G401 (cell line): ENCODE measurements at regions not wholly inside any gene's neighbourhood (a gene's known extent, or its start where the extent isn't known, plus 50 kb on each side); places are given as distances from the start of the nearest gene placed in this dataset.

Experiments
- DNase-seq: peaks from one replicate; pipeline ENCODE4 v3.0.0-alpha.2; 2015; ENCODE audit warnings: low spot score
- in situ Hi-C: cut with HindIII; loops from 2 replicates; pipeline ENCODE4 v1.10.0; 2016; ENCODE audit warnings: low sequenced_read_pairs, mixed read lengths

DNA sequence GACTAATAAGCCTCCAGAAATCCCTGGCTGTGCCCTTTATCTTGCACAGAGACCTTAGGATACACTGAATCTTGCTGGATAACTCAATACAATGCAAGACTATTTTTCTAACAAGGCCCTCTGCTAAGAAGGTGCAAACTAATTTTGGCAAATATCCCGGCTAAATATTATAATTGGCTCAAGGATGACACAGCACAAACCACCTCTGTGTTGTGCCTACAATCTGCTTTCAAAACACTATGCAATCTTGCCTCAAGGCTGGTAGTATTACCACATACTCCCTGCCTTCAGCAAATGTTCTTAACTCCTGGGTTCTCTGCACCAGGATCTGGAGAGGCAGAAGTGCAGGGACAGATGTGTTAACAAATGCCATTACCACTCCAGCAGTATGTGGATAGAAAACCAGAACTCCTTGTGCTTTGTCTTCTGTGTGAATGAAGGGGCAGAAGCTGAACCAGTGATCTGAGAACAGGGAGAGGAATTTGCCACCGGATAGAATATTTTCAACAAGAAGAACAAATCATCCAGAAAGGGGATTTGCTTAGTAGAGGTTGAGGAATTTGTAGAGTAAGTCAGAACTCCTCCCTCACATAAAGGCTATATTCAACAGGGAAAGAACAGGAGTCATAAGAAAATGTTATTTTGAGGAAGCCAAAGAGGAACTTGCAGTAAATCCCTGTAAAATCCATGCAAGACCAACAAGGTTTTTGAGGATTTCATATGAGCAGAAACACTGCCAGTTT, 74.1 kb upstream of the SLC4A11 start:
- in situ Hi-C loops = no loop called here
- no peak for DNase-seq

DNA sequence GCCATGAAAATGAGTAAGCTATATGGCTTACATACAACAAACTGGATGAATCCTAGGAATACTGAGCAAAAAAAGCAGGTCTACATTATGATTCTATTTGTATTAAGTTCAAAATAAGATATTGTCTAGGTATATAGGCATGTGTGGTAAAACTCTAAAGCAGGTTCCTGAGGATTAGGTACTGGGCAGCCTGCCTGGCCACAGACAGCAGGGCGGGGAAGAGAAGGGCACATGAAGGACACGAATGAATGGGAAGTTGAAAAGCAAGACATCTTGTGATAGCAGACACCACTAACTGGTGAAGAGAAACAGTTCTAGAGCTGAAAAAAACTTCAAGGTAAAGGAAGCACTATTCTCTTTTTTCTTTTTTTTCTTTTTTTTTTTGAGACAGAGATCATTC, 72.6 kb upstream of the SLC4A11 start:
- in situ Hi-C loops = no loop called here
- no peak for DNase-seq

DNA sequence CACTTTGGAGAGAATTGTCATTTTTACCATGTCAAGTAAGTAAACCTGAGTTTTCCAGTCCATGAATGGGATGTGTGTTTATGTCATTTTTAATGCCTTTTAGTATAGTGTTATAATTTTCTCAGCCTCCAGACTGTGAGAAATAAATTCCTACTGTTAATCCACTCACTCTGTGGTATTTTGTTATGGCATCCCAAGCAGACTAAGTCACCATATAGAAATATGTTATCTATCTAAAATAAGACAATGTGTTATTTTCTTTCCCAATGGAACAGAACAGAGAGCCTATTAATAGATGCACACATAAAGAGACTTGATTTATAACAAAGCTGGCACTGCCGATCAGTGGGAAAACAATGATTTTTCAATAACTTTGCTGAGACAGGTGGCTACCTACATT, 70.2 kb upstream of the SLC4A11 start:
- in situ Hi-C loops = no loop called here
- DNase-seq = no peak

DNA sequence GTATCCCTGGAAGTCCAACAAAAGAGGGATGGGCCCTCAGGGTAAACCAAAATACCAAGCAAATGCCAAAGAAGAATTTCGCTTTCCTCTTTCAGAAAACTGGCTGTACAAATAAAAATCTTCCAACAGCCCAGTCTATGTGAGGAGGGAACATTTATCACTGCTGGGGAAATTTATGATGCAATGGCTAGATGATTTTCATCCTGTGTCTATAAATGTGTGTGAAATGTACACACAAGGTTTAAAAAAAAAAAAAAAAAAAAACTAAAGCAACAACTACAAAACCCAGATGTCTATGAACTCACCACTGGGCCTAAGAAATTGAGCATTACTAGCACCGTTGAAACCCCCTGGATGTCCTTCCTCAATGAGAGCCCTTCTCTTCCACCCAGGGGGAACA, 68.7 kb upstream of the SLC4A11 start:
- in situ Hi-C loops = no loop called here
- no peak for DNase-seq

DNA sequence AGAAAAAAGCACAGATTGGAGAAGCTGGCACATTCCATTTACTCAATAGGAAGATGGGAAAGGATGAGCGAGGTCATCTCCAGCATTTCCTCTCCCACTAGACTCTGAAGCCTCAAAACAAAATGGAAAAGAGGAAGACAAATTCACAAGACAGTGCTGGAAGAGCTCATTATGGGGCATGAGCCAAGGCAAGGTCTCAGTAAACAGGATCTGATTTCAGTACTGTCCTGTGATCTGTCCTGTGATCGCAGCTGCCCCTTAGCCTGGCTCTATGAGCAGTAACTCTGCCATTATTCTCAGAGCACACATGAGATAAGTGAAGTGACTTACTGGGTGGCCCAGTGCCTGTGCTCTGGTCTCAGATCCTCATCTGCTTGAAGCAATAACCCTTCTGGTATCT, 68.1 kb upstream of the SLC4A11 start:
- no peak for DNase-seq
- in situ Hi-C loops = no loop called here

DNA sequence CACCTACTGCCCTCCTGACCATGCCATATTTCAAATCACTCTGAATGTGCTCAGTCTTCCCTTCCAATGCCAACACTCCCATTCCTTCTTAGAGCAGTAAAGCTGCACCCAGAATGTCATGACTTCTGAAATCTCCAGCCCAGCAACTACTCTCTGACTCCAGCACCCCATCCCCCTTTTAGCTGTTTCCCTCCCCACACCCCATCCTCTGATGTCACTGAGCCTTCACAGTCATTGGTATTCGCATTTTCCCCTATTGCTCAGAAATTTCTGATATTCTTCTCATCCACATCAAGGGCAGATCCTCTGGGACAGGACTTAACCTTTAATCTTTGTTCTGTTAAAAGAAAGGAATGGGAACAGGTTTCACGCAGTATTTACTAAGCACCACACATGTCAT, 67.1 kb upstream of the SLC4A11 start:
- in situ Hi-C loops = no loop called here
- no peak for DNase-seq

DNA sequence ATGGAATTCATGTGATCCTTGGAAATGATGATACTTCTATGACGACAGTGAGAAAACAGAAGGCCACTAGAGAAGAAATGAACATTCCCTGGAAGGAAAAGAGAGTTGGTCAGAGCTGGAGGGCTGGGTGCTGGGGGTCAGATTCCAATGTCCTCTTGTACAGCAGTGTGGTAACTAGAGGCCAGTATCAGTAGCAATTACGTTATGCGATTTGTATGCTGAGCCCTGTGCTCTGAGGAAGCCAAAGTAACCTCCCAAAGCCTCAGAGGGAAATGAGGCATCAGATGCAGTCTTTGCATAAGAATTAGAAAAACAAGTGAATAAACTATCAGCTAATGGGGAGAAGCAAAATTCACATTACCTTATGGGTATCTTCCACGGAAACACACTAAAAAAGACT, 65.5 kb upstream of the SLC4A11 start:
- in situ Hi-C loops = no loop called here
- no peak for DNase-seq

DNA sequence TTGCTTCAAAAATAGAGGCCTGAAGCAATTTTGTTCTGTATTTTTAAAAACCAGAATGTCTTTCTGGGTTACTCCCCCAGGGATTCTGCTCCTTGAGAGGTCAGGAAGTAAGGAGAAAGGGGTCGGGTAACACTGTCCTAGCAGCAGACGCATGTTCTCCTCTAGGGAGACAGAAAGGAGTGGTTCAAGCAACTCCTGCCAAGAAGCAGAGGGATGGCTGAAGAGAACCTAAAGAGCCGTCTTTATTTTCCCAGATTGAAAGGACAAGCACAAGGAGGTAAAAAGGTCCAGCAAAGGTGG, 58.0 kb upstream of the SLC4A11 start:
- in situ Hi-C loops = no loop called here
- no peak for DNase-seq

GRCh38 chr20:3296261-3297078, 57.5 kb upstream of the SLC4A11 start:
- in situ Hi-C loops = no loop called here

More at GRCh38 chr20:3296261-3297078, 57.5 kb upstream of the SLC4A11 start:
- DNase-seq = no peak
